ENCODE measurements at regions not wholly inside any gene's neighbourhood (a gene's known extent, or its start where the extent isn't known, plus 50 kb on each side); places are given as distances from the start of the nearest gene placed in this dataset.
A peak's percentile ranks its signal among the peaks of the same experiment; 100 is the strongest.

GRCh38 chr6:80537118-80537972 lies 430.9 kb downstream of the BCKDHB start:
- Histone ChIP-seq H2AFZ (no peak overlapping the region), H3K4me2 (no peak overlapping the region), H4K20me1 (ENCODE audit: insufficient read depth, poor library complexity, severe bottlenecking) (no peaks in the 10 kb centered on the region), H3K4me3 (no peak overlapping the region), H3K9me2 (replicated peaks; ENCODE audit: insufficient read depth) (no peaks in the 10 kb centered on the region), H3K79me2 (no peaks in the 10 kb centered on the region), H3K9me3 (ENCODE audit: low read depth) (no peaks in the 10 kb centered on the region), H3K36me3 (replicated peaks; ENCODE audit: insufficient read depth, low read depth) (no peaks in the 10 kb centered on the region), H3K27ac (peak overlapping the region; percentile 31), H3K4me1 (ENCODE audit: insufficient read depth) (no peaks in the 10 kb centered on the region), H3K27me3 (no peaks in the 10 kb centered on the region)
- DNase-seq (ENCODE audit: low spot score): no peak
- TF ChIP-seq EZH2phosphoT487 (IDR thresholded peaks at IDR 0.05; ENCODE audit: low read depth, severe bottlenecking, unreplicated experiment) (no peak), EZH2 (IDR thresholded peaks at IDR 0.05; ENCODE audit: borderline replicate concordance) (no peak)
- TF ChIP-seq, protein P1, sequence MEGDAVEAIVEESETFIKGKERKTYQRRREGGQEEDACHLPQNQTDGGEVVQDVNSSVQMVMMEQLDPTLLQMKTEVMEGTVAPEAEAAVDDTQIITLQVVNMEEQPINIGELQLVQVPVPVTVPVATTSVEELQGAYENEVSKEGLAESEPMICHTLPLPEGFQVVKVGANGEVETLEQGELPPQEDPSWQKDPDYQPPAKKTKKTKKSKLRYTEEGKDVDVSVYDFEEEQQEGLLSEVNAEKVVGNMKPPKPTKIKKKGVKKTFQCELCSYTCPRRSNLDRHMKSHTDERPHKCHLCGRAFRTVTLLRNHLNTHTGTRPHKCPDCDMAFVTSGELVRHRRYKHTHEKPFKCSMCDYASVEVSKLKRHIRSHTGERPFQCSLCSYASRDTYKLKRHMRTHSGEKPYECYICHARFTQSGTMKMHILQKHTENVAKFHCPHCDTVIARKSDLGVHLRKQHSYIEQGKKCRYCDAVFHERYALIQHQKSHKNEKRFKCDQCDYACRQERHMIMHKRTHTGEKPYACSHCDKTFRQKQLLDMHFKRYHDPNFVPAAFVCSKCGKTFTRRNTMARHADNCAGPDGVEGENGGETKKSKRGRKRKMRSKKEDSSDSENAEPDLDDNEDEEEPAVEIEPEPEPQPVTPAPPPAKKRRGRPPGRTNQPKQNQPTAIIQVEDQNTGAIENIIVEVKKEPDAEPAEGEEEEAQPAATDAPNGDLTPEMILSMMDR (IDR thresholded peaks at IDR 0.05; ENCODE audit: poor library complexity): no peak
- WGBS (ENCODE audit: low lambda C conversion rate, missing lambda C conversion rate): 76% methylated on average over 6 of the region's 6 CpGs

DNA sequence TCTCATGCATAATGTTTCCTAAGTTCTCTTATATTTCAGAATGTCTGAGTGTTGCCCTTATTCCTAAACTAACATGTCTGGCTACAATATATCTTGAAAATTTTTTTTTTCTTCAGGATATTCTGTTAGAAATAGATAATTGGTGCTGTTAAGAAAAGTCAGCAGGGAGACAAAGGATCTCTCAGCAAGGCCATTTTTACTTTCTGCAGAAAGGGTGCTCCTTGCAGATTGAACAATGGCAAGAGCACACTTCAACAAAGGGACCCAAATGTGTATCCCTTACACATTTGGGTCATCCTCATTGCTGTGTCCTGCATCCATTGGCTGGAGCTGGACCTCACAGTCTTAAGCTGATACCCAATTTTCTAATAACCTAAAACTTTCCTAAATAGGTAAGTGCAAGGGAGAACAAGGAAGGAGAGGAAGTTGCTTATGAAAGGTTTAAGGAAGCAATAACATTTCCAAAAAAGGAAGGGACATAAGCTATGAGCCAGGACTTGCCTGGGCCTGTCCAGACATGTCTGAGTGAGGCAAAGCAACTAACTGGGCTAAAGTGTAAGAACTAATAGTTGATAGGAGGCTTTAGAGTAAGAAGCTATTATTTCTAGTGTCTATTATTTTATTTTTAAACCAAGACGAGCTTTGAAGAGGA lies 429.6 kb downstream of the BCKDHB start:
- Histone ChIP-seq H3K4me1 (ENCODE audit: insufficient read depth) (no peaks in the 10 kb centered on the region), H3K36me3 (replicated peaks; ENCODE audit: insufficient read depth, low read depth) (no peaks in the 10 kb centered on the region), H3K27me3 (no peaks in the 10 kb centered on the region), H3K4me2 (no peak overlapping the region), H3K79me2 (no peaks in the 10 kb centered on the region), H3K4me3 (no peak overlapping the region), H3K27ac (peak overlapping the region; percentile 31), H3K9me3 (ENCODE audit: low read depth) (no peaks in the 10 kb centered on the region), H2AFZ (no peak overlapping the region), H3K9me2 (replicated peaks; ENCODE audit: insufficient read depth) (no peaks in the 10 kb centered on the region), H4K20me1 (ENCODE audit: insufficient read depth, poor library complexity, severe bottlenecking) (no peaks in the 10 kb centered on the region)
- TF ChIP-seq EZH2phosphoT487 (IDR thresholded peaks at IDR 0.05; ENCODE audit: low read depth, severe bottlenecking, unreplicated experiment): no peak
- TF ChIP-seq, protein P1 (IDR thresholded peaks at IDR 0.05; ENCODE audit: poor library complexity): no peak
- no peak for TF ChIP-seq EZH2 (IDR thresholded peaks at IDR 0.05; ENCODE audit: borderline replicate concordance)
- no peak for DNase-seq (ENCODE audit: low spot score)
- 96% methylated on average over 1 of the region's 1 CpG for WGBS (ENCODE audit: low lambda C conversion rate, missing lambda C conversion rate)

- no peaks in the 10 kb centered on the region for H3K79me2 ChIP-seq
- WGBS (ENCODE audit: low lambda C conversion rate, missing lambda C conversion rate): 89% methylated on average over 4 of the region's 4 CpGs
- no peak overlapping the region for H3K4me3 ChIP-seq
- no peak overlapping the region for H2AFZ ChIP-seq
- no peaks in the 10 kb centered on the region for H3K9me2 ChIP-seq (replicated peaks; ENCODE audit: insufficient read depth)
- no peaks in the 10 kb centered on the region for H3K27me3 ChIP-seq
- no peaks in the 10 kb centered on the region for H3K9me3 ChIP-seq (ENCODE audit: low read depth)
- H3K27ac ChIP-seq: no peak overlapping the region
- no peak overlapping the region for H3K4me2 ChIP-seq
- no peaks in the 10 kb centered on the region for H3K36me3 ChIP-seq (replicated peaks; ENCODE audit: insufficient read depth, low read depth)
- no peaks in the 10 kb centered on the region for H4K20me1 ChIP-seq (ENCODE audit: insufficient read depth, poor library complexity, severe bottlenecking)
- TF ChIP-seq, protein P1 (IDR thresholded peaks at IDR 0.05; ENCODE audit: poor library complexity): no peak
- TF ChIP-seq EZH2 (IDR thresholded peaks at IDR 0.05; ENCODE audit: borderline replicate concordance): no peak
- TF ChIP-seq EZH2phosphoT487 (IDR thresholded peaks at IDR 0.05; ENCODE audit: low read depth, severe bottlenecking, unreplicated experiment): no peak
- no peak for DNase-seq (ENCODE audit: low spot score)
- H3K4me1 ChIP-seq (ENCODE audit: insufficient read depth): peaks cover 14% of the 10 kb centered on the region
Observed at GRCh38 chr6:80531681-80532619, 425.5 kb downstream of the BCKDHB start.

Measured in hepatocyte (in vitro differentiated cells).